ENCODE measurements at regions not wholly inside any gene's neighbourhood (a gene's known extent, or its start where the extent isn't known, plus 50 kb on each side); places are given as distances from the start of the nearest gene placed in this dataset.

- Mint-ChIP-seq H3K27ac (ENCODE audit: unreplicated experiment) (peak overlapping the region; percentile 97), H3K36me3 (ENCODE audit: unreplicated experiment) (no peaks in the 10 kb centered on the region), H3K9me3 (ENCODE audit: unreplicated experiment) (peaks cover 1% of the 10 kb centered on the region), H3K27me3 (ENCODE audit: unreplicated experiment) (no peaks in the 10 kb centered on the region), H3K4me1 (ENCODE audit: low read depth, unreplicated experiment) (peaks cover 11% of the 10 kb centered on the region), H3K4me3 (ENCODE audit: unreplicated experiment) (peak overlapping the region; percentile 78)
- peak; percentile 91 for TF ChIP-seq CTCF (IDR thresholded peaks at IDR 0.05; ENCODE audit: partially characterized antibody, unreplicated experiment)
- peak; percentile 75 for DNase-seq
Observed at GRCh38 chr2:168346725-168347477, 99.5 kb upstream of the STK39 start.

- Mint-ChIP-seq H3K9me3 (ENCODE audit: unreplicated experiment) (peaks cover 1% of the 10 kb centered on the region), H3K4me1 (ENCODE audit: low read depth, unreplicated experiment) (peaks cover 11% of the 10 kb centered on the region), H3K27me3 (ENCODE audit: unreplicated experiment) (no peaks in the 10 kb centered on the region), H3K4me3 (ENCODE audit: unreplicated experiment) (peak overlapping the region; percentile 58), H3K36me3 (ENCODE audit: unreplicated experiment) (peaks cover 3% of the 10 kb centered on the region), H3K27ac (ENCODE audit: unreplicated experiment) (peak overlapping the region; percentile 73)
- peak; percentile 67 for DNase-seq
- peak; percentile 78 for TF ChIP-seq CTCF (IDR thresholded peaks at IDR 0.05; ENCODE audit: partially characterized antibody, unreplicated experiment)
Observed at GRCh38 chr2:168348076-168348475, 100.7 kb upstream of the STK39 start.

- Mint-ChIP-seq H3K27me3 (ENCODE audit: unreplicated experiment) (no peaks in the 10 kb centered on the region), H3K36me3 (ENCODE audit: unreplicated experiment) (peaks cover 10% of the 10 kb centered on the region), H3K4me1 (ENCODE audit: low read depth, unreplicated experiment) (peaks cover 13% of the 10 kb centered on the region), H3K9me3 (ENCODE audit: unreplicated experiment) (peaks cover 1% of the 10 kb centered on the region), H3K4me3 (ENCODE audit: unreplicated experiment) (no peak overlapping the region), H3K27ac (ENCODE audit: unreplicated experiment) (no peak overlapping the region)
- DNase-seq = no peak
- TF ChIP-seq CTCF (IDR thresholded peaks at IDR 0.05; ENCODE audit: partially characterized antibody, unreplicated experiment) = no peak
Observed at GRCh38 chr2:168350380-168350779, 103.0 kb upstream of the STK39 start.

- TF ChIP-seq CTCF (IDR thresholded peaks at IDR 0.05; ENCODE audit: partially characterized antibody, unreplicated experiment) = no peak
- DNase-seq = no peak
- peaks cover 10% of the 10 kb centered on the region for H3K36me3 Mint-ChIP-seq (ENCODE audit: unreplicated experiment)
Observed at GRCh38 chr2:168353251-168353650, 102.8 kb upstream of the CERS6 start.

GRCh38 chr2:168354499-168354898 is 101.6 kb upstream of the CERS6 start:
- H3K27ac Mint-ChIP-seq (ENCODE audit: unreplicated experiment) = no peak overlapping the region
- peaks cover 10% of the 10 kb centered on the region for H3K36me3 Mint-ChIP-seq (ENCODE audit: unreplicated experiment)
- H3K4me1 Mint-ChIP-seq (ENCODE audit: low read depth, unreplicated experiment) = peaks cover 16% of the 10 kb centered on the region
- no peak for DNase-seq
- peaks cover 4% of the 10 kb centered on the region for H3K9me3 Mint-ChIP-seq (ENCODE audit: unreplicated experiment)
- no peak overlapping the region for H3K4me3 Mint-ChIP-seq (ENCODE audit: unreplicated experiment)
- TF ChIP-seq CTCF (IDR thresholded peaks at IDR 0.05; ENCODE audit: partially characterized antibody, unreplicated experiment) = no peak
- peaks cover 2% of the 10 kb centered on the region for H3K27me3 Mint-ChIP-seq (ENCODE audit: unreplicated experiment)

More at GRCh38 chr2:168353251-168353650, 102.8 kb upstream of the CERS6 start:
- Mint-ChIP-seq H3K9me3 (ENCODE audit: unreplicated experiment) (peaks cover 4% of the 10 kb centered on the region), H3K4me1 (ENCODE audit: low read depth, unreplicated experiment) (peaks cover 18% of the 10 kb centered on the region), H3K27ac (ENCODE audit: unreplicated experiment) (no peak overlapping the region), H3K4me3 (ENCODE audit: unreplicated experiment) (no peak overlapping the region), H3K27me3 (ENCODE audit: unreplicated experiment) (peaks cover 2% of the 10 kb centered on the region)
